Astrocyte (in vitro differentiated cells and primary cell): ENCODE measurements at regions not wholly inside any gene's neighbourhood (a gene's known extent, or its start where the extent isn't known, plus 50 kb on each side); places are given as distances from the start of the nearest gene placed in this dataset.
A peak's percentile ranks its signal among the peaks of the same experiment; 100 is the strongest.

Source experiments
- DNase-seq: peaks from one replicate; pipeline ENCODE4 v3.0.0-alpha.2; 2010; ENCODE audit warnings: low read depth
- FAIRE-seq: peaks from 2 replicates; lab custom pipeline; 2011; peaks lifted over from hg19 to GRCh38; lab: Jason Lieb, UNC
- H2AFZ ChIP-seq: 2 replicates; pipeline ENCODE4 v1.6.0; 2012; ENCODE audit warnings: low read depth, low read length, inconsistent platforms
- H3K27ac ChIP-seq: 2 replicates; pipeline ENCODE4 v1.5.1; 2011; ENCODE audit warnings: low read depth, low read length, inconsistent platforms
- H3K27me3 ChIP-seq: 2 replicates; pipeline ENCODE4 v1.6.0; 2011; ENCODE audit warnings: low read length, inconsistent platforms; ENCODE audit not compliant: insufficient read depth
- H3K36me3 ChIP-seq: 2 replicates; pipeline ENCODE4 v1.5.1; 2011; ENCODE audit warnings: low read length, inconsistent platforms; ENCODE audit not compliant: insufficient read depth
- H3K4me1 ChIP-seq: 2 replicates; pipeline ENCODE4 v1.5.1; 2011; ENCODE audit warnings: low read length, inconsistent platforms; ENCODE audit not compliant: insufficient read depth
- H3K4me2 ChIP-seq: 2 replicates; pipeline ENCODE4 v1.6.0; 2012; ENCODE audit warnings: low read length, inconsistent platforms
- H3K4me3 ChIP-seq: 2 replicates; pipeline ENCODE4 v1.5.1; 2011; ENCODE audit warnings: low read depth, mild to moderate bottlenecking, low read length, inconsistent platforms; ENCODE audit not compliant: insufficient read depth
- H3K79me2 ChIP-seq: 2 replicates; pipeline ENCODE4 v1.6.0; 2012; ENCODE audit warnings: mild to moderate bottlenecking, low read length, inconsistent platforms; ENCODE audit not compliant: insufficient read depth
- H3K9ac ChIP-seq: 2 replicates; pipeline ENCODE4 v1.6.0; 2012; ENCODE audit warnings: mild to moderate bottlenecking, low read length, inconsistent platforms
- H3K9me3 ChIP-seq: 2 replicates; pipeline ENCODE4 v1.5.1; 2012; ENCODE audit warnings: low read depth, mild to moderate bottlenecking, low read length, inconsistent platforms; ENCODE audit not compliant: insufficient read depth
- H4K20me1 ChIP-seq: 2 replicates; pipeline ENCODE4 v1.6.0; 2012; ENCODE audit warnings: low read length, inconsistent platforms; ENCODE audit not compliant: insufficient read depth
- H3K27ac Mint-ChIP-seq: one replicate; pipeline ENCODE4 v1.8.0; 2021; ENCODE audit warnings: mild to moderate bottlenecking, mixed read lengths; ENCODE audit not compliant: unreplicated experiment
- H3K27me3 Mint-ChIP-seq: one replicate; pipeline ENCODE4 v1.8.0; 2021; ENCODE audit warnings: low read depth, mixed read lengths; ENCODE audit not compliant: unreplicated experiment
- H3K36me3 Mint-ChIP-seq: one replicate; pipeline ENCODE4 v1.8.0; 2021; ENCODE audit warnings: low read depth, mixed read lengths; ENCODE audit not compliant: unreplicated experiment
- H3K4me1 Mint-ChIP-seq: one replicate; pipeline ENCODE4 v1.8.0; 2021; ENCODE audit warnings: low read depth, mixed read lengths; ENCODE audit not compliant: unreplicated experiment
- H3K4me3 Mint-ChIP-seq: one replicate; pipeline ENCODE4 v1.8.0; 2021; ENCODE audit warnings: mild to moderate bottlenecking, moderate library complexity, mixed read lengths; ENCODE audit not compliant: unreplicated experiment
- H3K9me3 Mint-ChIP-seq: one replicate; pipeline ENCODE4 v1.8.0; 2021; ENCODE audit warnings: mild to moderate bottlenecking, mixed read lengths; ENCODE audit not compliant: unreplicated experiment
- EZH2 ChIP-seq: IDR thresholded peaks from 2 replicates; pipeline ENCODE4 v1.6.1; 2012; ENCODE audit warnings: mild to moderate bottlenecking, low read length, inconsistent platforms; ENCODE audit not compliant: insufficient read depth
- TF ChIP-seq, protein P1 (sequence below): IDR thresholded peaks from 2 replicates; pipeline ENCODE4 v1.5.1; 2011; ENCODE audit warnings: low read depth, mild to moderate bottlenecking, inconsistent platforms, low read length, moderate library complexity; ENCODE audit not compliant: insufficient read depth

DNA sequence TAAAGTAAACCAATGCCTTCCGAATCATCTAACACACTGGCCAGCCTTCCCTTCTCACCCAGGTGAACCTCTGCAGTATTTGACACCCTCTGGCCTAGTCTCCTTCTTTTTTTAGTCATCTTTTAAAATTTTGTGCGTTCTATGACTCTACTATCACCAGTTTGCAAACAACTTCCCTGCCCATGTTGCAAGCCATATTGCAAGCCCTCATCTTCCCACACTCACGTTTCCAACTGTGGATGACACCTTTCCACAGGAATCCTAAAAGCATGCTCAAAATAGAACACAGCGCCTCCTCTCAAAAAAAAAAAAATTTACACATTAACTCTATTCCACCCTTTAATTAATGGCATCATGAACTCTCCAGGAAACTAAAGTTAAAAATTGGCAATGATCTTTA is 440.1 kb downstream of the EFNB2 start:
- Histone ChIP-seq H3K9ac (no peak overlapping the region), H3K4me1 (peaks cover 5% of the 10 kb centered on the region), H2AFZ (no peak overlapping the region), H3K27me3 (no peaks in the 10 kb centered on the region), H3K27ac (no peak overlapping the region), H3K4me2 (no peak overlapping the region), H3K36me3 (no peaks in the 10 kb centered on the region), H4K20me1 (no peaks in the 10 kb centered on the region), H3K79me2 (no peaks in the 10 kb centered on the region), H3K4me3 (no peak overlapping the region), H3K9me3 (no peaks in the 10 kb centered on the region)
- Mint-ChIP-seq H3K27ac (no peak overlapping the region), H3K9me3 (no peaks in the 10 kb centered on the region), H3K27me3 (no peaks in the 10 kb centered on the region), H3K36me3 (no peaks in the 10 kb centered on the region), H3K4me3 (no peak overlapping the region), H3K4me1 (peaks cover 6% of the 10 kb centered on the region)
- TF ChIP-seq, protein P1, sequence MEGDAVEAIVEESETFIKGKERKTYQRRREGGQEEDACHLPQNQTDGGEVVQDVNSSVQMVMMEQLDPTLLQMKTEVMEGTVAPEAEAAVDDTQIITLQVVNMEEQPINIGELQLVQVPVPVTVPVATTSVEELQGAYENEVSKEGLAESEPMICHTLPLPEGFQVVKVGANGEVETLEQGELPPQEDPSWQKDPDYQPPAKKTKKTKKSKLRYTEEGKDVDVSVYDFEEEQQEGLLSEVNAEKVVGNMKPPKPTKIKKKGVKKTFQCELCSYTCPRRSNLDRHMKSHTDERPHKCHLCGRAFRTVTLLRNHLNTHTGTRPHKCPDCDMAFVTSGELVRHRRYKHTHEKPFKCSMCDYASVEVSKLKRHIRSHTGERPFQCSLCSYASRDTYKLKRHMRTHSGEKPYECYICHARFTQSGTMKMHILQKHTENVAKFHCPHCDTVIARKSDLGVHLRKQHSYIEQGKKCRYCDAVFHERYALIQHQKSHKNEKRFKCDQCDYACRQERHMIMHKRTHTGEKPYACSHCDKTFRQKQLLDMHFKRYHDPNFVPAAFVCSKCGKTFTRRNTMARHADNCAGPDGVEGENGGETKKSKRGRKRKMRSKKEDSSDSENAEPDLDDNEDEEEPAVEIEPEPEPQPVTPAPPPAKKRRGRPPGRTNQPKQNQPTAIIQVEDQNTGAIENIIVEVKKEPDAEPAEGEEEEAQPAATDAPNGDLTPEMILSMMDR: no peak
- TF ChIP-seq EZH2: no peak
- DNase-seq: no peak
- FAIRE-seq: no peak

DNA sequence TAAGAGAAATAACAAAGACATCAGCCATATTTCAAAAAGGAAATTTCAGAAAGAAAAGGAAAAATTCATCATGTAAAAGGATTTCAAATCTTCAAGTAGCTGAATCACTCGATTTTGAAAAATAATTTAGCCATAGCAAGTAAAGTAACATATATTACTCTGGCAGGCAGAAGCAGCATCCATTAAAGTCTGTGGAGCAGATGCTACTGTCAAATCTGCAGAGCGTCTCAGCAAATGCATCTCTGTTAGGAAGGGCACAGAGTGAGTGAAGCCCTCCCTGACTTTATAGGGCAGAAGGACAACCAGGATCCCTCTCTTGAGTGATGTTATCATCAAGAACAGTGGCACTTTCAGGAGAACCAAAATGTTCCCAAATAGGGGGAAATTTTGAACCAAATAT is 445.5 kb downstream of the EFNB2 start:
- H4K20me1 ChIP-seq: no peaks in the 10 kb centered on the region
- H3K36me3 Mint-ChIP-seq: no peaks in the 10 kb centered on the region
- no peaks in the 10 kb centered on the region for H3K27me3 Mint-ChIP-seq
- H3K4me2 ChIP-seq: no peak overlapping the region
- H3K27ac ChIP-seq: no peak overlapping the region
- H3K27me3 ChIP-seq: no peaks in the 10 kb centered on the region
- TF ChIP-seq, protein P1: no peak
- no peak for TF ChIP-seq EZH2
- H3K36me3 ChIP-seq: no peaks in the 10 kb centered on the region
- no peaks in the 10 kb centered on the region for H3K4me1 ChIP-seq
- H3K4me3 Mint-ChIP-seq: peak overlapping the region; percentile 12
- FAIRE-seq (no peak), DNase-seq (no peak)
- H3K4me3 ChIP-seq: no peak overlapping the region
- H3K9me3 ChIP-seq: no peaks in the 10 kb centered on the region
- no peak overlapping the region for H2AFZ ChIP-seq
- no peak overlapping the region for H3K27ac Mint-ChIP-seq
- H3K79me2 ChIP-seq: no peaks in the 10 kb centered on the region
- H3K4me1 Mint-ChIP-seq: peaks cover 3% of the 10 kb centered on the region
- H3K9me3 Mint-ChIP-seq: no peaks in the 10 kb centered on the region
- H3K9ac ChIP-seq: no peak overlapping the region

DNA sequence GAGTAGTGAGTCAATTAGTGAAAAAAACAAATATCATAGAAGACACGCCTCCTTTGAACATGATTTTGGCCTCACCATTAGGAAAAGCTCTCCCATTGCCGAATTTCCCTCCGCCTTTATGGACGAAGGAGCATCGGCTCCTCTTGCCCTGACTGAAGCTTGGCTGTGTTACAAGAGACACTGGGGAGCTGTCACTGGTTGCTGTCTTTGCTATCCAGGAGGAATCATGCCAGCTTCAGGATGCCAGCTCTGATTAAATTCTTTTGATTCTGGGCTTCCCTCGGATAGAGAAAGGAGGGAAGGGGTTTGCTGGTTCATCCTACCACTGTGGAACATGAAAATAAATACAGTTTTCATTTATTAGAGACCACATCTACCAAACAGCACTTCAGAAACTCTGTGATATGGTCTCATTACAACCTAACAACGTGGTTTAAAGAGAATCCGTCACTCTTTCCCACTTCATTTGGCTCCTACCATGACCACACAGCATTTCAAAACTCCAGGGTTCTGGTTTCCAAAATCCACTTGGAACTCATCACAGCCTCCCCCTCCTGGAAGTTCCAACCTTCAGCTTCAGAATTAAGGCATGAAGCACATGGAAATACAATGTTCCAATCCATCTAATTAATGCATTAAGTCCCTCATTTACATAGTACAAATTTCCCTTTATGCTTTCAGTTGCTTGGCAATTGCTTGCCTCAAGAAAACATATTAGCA is 446.0 kb downstream of the EFNB2 start:
- no peaks in the 10 kb centered on the region for H3K27me3 ChIP-seq
- FAIRE-seq (no peak), DNase-seq (no peak)
- H3K27ac ChIP-seq: no peak overlapping the region
- no peak overlapping the region for H3K4me3 ChIP-seq
- H3K27me3 Mint-ChIP-seq: no peaks in the 10 kb centered on the region
- H3K4me3 Mint-ChIP-seq: no peak overlapping the region
- H2AFZ ChIP-seq: peak overlapping the region; percentile 29
- no peaks in the 10 kb centered on the region for H3K9me3 Mint-ChIP-seq
- H3K9me3 ChIP-seq: no peaks in the 10 kb centered on the region
- no peaks in the 10 kb centered on the region for H3K4me1 ChIP-seq
- no peak overlapping the region for H3K9ac ChIP-seq
- H3K79me2 ChIP-seq: no peaks in the 10 kb centered on the region
- no peaks in the 10 kb centered on the region for H4K20me1 ChIP-seq
- peaks cover 3% of the 10 kb centered on the region for H3K4me1 Mint-ChIP-seq
- no peaks in the 10 kb centered on the region for H3K36me3 Mint-ChIP-seq
- no peaks in the 10 kb centered on the region for H3K36me3 ChIP-seq
- no peak overlapping the region for H3K27ac Mint-ChIP-seq
- H3K4me2 ChIP-seq: no peak overlapping the region
- TF ChIP-seq, protein P1: no peak
- TF ChIP-seq EZH2: no peak
